HG03280 (cell line): ENCODE measurements at regions not wholly inside any gene's neighbourhood (a gene's known extent, or its start where the extent isn't known, plus 50 kb on each side); places are given as distances from the start of the nearest gene placed in this dataset.

Experiments used
- ATAC-seq: cut with Tn5 transposase; IDR thresholded peaks from one replicate; pipeline ENCODE4 v1.9.1; 2021; ENCODE audit warnings: mild to moderate bottlenecking, moderate library complexity; ENCODE audit not compliant: unreplicated experiment

DNA sequence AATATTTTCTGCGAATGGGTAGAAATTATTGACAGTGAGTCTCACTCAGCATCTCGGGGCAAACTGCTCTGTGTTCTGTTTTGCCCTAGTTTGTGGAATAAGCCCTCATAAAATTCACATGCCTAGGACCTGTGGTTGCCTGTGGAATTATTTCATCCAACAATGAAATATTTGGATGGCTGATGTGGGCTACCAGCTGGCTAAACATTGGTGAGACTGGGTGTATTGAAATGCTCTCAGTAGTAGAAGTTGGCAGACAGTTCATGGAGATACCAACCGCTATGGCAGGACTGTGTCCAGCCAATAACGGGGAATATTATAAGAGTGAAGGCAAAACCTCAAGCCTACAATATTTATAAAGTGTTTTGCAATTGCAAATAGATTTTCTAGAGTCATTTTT is 344.1 kb upstream of the RPS23 start:
- no peak for ATAC-seq

DNA sequence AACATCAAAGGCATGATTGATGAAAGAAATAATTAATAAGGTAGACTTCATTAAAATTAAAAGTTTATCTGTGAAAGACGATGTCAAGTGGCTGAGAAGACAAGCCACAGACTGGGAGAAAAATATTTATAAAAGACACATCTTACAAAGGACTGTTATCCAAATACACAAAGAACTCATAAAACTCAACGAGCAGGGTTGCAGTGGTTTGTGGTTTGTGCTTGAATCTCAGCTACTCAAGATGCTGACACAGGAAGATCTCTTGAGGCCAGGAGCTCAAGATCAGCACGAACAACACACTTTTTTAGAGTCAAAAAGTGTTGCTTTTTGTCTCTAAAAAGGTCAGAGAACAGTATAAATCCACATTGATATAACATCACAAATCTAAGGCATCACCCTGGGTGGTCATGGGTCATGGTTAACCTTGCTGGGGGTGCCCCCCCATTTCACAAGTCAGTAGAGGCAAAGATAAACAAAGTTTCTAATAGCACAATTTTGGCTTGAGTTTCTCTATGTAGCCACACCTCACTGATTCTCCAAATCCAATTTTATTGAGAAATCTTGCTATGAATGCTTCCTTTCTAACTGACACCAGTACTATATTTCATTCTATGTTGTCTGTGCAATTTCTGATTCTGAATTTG is 342.9 kb upstream of the RPS23 start:
- ATAC-seq = no peak

DNA sequence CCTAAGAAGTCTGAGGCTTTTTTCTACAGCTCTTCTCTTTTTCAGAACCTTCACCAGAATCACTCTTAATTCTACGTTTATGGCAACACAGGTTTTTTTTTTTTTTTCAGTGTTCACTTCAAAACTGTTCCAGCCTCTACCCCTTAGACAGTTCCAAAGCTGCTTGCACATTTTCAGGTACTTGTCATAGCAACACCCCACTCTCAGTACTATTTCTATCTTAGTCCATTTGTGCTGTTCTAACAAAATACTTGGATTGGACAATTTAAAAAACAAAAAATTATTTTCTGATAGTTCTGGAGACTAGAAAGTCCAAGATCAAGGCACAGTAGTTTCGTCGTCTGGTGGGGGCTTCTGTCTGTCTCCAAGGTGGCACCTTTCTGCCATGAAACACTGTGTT is 340.9 kb upstream of the RPS23 start:
- no peak for ATAC-seq

DNA sequence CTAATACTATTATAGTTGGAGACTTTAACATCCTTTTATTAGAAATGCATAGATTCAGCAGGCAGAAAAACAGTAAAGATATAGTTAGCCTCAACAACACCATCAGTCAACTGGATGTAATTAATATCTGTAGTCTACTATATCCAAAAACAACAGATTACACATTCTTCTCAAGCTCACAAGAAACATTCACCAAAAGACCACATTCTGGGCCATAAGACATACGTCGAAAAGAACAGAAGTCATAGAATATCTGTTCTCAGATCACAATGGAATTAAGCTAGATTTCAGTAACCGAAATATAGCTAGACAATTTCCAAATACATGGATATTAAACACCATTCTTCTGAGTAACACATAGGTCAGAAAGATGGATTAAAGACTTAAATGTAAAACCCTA is 336.6 kb upstream of the RPS23 start:
- ATAC-seq = no peak

DNA sequence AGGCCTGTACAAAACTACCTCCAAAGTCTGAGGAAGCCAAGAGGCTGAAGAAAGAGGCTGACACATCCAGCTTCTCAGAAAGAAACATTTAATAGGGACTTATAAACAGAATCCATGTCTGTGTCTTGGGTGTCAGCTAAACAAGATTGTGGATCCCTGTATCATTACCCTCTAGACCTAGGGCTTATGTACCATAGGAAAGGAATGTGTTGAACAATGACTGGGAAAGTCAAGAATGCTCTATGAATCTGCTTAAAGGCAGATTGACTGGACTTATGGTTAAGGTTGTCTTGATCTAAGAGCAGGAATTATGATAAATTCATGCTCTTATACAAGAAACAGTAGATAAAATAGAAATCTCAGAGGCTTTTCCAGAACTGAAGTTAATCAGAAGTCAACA is 335.7 kb upstream of the RPS23 start:
- ATAC-seq = no peak

DNA sequence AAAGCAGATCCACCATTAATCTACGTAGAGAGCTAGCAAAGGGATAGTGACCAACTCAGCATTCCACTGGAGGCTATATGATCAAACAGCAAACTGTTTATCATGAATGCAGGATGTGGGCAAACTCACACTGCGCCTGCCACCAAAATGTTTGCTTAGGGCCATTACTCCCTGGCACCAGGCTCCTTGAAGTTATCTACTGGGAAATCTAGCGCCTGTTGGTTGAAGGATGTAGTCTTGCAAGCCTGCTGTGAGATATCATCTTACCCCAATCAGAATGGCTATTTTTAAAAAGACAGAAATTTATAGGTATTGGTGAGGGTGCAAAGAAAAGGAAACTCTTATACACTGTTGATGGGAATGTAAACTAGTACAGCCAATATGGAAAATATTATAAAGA is 332.5 kb upstream of the RPS23 start:
- no peak for ATAC-seq

DNA sequence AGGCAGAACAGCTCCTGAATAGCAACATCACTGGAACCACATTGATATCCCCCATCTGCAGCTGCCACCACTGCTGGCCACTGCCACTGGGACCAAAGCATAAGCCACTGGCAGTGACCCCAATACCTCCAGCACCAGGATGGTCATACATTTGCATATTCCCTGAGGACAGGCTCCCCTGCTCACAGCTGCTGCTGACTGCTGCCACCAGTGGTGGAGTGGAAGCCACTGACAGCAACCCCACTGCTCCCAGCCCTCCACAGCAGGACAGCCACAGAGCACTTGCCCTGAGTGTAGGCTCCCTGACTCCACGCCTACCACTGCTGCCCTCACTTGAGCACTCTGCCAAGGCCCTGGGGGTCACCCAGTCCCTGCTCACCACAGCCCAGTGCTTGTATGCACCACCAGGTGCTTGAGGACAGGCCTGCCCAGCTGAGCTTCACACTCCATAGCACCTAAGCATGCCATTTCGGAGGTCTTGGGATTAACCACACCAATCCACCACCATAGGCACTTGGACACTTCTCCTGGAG is 327.4 kb upstream of the RPS23 start:
- no peak for ATAC-seq

DNA sequence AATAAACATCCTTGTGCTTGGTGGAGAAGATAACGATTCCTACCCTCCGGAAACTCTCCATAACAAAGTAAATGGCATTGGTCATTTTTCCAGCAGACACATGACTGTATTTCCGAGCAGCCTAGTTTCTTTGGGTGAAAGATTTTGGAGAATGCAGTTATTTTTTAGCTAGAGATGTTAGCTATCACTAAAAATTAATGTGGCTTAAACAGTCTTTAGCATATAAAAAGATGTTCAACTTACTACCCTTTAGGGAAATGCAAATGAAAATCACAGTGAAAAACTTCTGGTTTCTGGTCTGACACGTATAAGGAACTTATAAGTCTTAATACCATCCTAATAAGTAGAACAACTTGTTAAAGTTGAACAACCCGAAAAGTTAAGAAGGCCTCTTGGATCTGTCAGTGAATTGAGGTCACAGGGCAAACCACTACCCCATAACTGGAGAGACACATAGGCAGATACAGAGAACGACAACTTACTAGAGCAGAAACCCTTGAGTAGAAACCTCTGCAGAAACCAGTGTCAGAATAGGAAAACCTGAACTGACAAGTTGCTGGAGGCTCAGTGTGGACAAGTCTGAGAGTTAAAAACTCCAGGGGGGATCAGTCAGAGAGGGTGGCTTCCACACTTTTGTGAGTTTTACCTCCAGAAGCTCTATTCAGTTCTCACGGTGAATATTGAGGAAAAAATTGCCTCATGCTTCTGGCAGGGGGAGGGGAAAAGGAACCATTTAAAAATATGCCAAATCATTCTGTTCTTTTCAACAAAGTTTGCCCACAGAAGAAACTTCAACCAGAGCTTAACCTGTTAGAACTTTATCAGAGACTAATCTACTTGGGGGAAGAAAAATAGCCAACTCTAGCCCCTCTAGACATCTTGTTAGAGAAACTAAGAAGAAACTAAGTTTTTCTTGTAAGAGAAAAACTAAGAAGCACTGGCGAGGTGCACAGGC is 325.2 kb upstream of the RPS23 start:
- no peak for ATAC-seq

DNA sequence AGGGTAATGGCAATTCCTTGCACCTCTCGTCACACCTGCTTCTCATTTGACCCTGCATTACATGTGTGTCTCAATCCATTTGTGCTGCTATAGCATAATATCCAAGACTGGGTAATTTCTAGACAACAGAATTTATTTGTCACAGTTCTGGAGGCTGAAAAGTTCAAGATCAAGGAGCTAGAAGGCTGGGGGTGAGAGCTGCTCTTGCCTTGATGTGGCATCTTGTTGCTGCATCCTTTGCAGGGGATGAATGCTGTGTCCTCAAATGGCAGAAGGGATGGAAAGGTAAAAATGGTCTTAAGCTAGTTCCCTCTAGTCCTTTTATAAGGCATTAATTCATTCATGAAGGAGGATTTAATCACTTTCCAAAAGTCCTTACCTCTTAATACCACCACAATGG is 323.7 kb upstream of the RPS23 start:
- no peak for ATAC-seq

DNA sequence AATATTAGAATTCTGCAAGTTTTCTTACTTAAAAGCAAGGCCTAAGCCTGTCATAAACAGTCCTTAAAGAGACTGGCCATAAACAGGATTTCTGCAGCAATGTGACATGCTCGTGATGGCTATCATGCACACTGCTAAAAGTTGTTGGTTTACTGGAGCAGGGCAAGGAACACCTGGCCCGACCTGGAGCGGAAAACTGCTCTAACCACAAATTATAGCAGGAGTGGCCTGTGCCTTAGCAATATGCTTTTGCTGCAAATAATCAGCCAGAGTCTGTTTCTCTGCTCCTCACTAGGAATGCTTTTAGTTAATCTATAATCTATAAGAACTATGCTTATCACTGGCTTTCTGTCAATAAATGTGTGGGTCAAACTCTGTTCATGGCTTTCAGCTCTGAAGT is 322.9 kb upstream of the RPS23 start:
- ATAC-seq = no peak

DNA sequence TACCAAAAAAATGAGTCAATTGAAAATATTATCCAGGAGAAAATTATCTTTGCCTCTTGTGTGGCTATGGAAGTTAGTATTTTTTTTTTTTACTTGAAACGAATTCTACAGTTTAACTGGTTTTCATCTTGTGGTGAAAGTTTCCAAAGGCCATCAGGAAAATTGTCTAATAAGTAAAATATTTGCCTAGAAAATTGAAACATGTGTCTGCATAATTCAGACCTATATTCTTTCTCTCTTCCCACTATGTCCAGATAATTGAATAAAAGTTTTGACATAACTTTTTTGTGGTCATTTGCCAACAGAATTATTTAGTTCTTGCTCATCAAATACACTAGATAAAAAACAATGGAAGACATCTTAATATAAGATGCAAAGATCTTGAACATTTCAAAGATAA is 321.5 kb upstream of the RPS23 start:
- no peak for ATAC-seq

DNA sequence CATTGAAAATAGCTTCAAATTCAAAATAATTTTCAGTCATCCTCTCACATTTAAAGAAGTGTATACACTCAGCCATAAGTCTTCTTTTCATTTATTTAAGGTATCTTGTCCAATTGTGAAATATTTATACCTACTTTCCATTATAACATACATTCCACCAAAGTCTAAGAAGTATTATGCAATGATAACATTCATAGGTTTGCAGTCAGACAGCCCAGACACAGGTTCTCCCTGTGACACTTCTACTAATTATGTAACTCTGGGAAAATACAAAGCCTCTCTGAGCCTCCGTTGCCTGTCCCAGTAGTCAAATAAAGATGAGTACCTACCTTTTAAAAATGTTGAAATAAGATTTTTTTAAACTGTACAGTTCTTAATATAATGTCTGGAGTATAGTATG is 320.9 kb upstream of the RPS23 start:
- ATAC-seq = no peak

DNA sequence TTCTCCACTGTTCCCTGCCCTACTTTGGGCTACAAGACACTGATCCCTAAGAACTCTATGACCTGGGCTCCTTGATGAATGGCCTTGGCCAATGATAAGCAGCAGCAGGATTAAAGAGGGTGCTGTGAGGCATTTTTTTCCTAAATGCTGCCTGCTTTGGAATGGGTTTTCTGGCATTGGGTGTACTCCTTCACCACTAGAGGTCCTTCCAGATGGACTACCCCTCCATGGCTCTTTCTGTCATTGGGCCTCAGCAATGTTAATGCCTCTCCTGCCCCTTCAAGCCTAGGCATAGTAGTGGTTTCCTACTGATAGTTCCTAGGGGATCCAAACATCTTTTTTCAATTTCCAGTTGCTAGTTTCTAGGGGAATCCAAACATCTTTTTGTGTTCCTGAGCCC is 319.3 kb upstream of the RPS23 start:
- no peak for ATAC-seq

DNA sequence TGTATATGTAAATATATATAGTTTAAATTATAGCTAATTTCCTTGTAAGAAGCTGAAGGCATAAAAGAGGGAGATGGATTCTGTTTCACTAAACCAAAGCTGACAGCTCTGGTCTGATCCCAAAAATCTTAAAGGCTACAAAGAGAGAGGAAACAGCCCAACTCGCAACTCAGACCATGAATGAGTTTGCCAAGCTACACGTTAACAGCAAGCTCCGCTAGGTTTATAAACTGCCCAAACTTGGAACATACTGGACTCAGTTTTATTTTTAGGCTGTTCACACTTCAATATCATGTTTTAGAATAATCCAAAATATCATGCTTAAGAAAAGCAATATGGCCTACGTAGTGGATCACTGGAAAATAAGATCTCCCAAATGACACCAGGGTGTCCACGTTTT is 318.3 kb upstream of the RPS23 start:
- ATAC-seq = no peak

DNA sequence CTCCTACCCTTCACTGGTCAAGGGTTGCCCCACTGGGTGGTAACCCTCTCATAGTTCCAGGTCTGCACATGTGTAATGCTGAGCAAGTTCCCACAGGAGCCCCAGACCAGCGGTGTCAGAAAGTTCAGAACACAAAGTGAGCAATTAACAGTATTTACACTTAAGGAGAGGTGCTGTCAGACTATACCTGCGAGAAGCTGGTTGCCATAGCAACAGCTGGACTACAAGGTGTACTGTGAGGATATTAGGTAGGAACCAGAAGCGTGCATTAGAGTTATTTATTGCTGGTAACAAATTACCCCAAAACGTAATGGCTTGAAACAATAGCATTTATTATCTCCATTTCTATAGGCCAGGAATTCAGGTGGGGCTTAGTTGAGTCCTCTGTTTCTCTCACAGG is 317.0 kb upstream of the RPS23 start:
- no peak for ATAC-seq

DNA sequence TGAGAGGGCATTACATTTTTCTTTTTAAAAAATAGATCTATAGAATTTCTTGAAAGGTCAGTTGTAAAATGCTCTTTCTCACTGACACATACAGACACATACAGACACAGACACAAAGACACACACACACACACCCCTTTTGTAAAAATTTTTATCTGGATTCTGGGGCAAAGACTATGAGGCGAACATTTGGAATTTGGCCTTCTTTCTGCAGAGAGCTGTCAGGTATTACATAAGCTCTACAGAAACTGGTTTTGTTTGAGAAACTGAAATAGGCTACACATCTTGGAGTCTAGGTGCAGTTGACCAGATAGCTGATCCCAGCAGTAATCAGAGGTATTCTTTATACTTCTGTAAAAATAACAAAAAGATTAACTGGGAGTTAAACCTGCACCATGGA is 315.9 kb upstream of the RPS23 start:
- ATAC-seq = no peak

DNA sequence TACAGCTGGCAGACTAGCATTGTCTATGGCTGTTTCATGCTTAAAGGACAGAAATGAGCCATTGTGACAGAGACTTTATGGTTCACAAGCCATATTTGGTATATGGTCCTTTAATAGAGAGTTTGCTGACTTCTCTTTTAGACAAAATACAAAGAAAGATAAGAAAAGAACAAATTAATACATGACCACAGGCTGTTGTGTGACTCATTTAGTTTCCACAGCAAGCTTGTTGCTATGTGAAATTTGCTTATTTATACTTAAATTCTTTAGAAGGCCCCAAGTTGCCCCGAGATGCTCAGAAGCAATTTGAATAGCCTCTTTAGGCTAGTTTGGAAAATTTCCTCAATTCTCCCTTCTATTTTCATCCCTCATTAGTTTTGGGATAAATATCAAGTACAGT is 315.3 kb upstream of the RPS23 start:
- ATAC-seq = no peak

DNA sequence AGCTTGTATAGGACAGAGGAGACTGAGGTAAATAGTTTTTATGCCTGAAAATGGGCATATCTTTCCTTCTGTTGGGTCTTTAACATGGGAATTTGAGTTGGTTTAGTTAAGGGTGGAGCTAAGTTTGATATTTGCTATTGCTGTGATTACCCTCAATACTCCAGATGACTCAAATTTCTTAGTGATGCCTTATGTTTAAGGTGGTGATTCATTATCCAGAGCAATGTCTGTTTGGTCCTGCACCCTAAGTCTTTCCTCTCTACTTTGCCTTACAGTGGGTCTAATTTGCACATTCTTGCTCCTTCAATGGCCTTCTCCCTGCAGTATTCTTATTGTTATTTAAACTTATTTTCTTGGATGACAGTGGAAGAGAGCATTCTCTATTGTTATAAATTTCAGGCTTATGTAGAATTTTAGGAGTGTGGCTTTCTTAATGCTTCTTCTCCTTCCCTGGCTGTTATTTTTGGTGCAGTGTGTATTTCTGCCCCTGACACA is 312.9 kb upstream of the RPS23 start:
- ATAC-seq = no peak

DNA sequence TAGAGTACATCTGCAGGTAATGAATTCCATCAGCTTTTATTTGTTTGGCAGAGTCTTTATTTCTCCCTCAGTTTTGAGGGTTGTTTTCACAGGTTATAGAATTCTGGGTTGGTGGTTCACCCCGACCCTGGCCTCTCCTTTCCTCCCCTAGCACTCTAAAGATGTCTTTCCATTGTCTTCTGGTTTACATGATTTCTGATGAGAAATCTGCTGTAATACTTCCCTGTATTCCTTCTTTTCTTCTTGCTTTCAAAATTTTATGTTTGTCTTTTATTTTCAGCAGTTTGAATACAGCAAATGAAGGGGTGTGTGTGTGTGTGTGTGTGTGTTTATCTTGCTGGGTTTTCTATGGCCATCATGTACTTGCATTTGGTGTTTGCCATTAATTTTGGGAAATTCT is 312.0 kb upstream of the RPS23 start:
- ATAC-seq = no peak

DNA sequence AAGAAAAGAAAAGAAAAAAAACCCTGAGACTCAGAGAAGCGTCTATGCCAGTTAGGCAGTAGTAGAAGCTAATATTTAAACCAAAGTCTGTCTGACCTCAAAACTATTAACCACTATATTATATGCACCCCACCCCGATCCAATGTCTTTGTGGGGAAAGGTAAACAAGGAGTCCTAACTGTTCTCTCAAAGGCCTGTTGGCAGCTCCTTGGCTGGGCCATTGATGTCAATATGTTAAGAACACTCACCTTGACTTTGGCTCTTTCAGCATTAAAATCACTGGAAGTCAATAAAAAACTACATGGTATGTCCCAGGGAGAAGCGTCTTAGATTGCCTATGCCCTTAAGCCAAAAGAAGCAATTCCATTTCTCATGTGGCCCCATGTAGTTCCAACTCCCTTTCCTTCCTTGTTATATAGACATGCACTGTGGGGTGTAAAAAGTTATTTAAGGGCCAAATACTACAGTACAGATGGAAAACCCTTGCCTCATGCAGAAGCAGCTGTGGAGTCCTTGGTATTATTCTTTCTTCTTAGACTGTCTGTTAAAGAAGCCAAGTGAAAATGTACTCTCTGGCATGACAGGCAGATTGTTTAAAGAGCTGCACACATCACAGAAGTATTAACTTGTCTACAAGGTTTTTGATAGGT is 308.6 kb upstream of the RPS23 start:
- ATAC-seq = no peak

DNA sequence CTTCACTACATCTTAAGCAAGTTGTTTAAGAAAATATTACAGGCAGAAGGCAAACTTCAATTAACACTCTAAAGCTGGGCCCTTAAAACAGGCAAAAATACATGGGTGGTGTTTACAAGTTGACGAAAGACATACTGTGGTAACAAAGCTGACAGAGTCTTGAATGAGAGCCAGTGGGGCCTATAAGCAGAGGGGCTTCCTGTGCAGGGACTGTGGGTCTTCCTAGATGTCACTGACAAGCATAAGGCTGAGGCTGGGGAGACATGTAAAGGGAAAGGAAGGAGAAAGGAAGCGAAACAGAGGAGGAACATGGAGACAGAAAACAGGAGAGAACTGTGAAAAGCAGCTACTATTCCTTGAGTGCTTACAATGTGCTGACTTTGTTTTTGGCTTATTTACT is 308.0 kb upstream of the RPS23 start:
- ATAC-seq = no peak

DNA sequence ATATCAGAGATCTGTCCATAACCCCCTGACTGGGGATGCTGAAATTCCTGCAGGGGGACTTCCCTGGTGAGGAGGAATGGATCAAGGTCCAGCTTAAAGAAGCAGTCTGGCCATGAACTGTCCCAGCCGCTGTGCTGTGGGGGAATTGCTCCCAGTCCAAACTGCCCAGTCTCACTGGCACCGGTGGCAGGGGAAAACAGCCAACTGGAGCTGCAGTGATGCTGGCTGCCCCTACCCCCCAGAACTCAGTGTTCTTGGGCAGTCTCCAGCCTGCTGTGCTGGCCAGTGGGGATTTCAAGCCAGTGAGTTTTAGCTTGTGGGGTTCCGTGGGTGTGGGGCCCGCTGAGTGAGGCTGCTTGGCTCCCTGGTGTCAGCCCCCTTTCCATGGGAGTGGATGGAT is 306.5 kb upstream of the RPS23 start:
- ATAC-seq = no peak
